Fibroblast of skin of right quadriceps (primary cell): ENCODE measurements at regions not wholly inside any gene's neighbourhood (a gene's known extent, or its start where the extent isn't known, plus 50 kb on each side); places are given as distances from the start of the nearest gene placed in this dataset.
"Not testable (repeated sequence)": the region's sequence is repeated elsewhere in the genome, so short reads cannot be mapped to it uniquely, and the experiment has no call there.

ENCODE experiments used
- DNase-seq: peaks from one replicate; pipeline ENCODE4 v3.0.0-alpha.2; 2013

DNA sequence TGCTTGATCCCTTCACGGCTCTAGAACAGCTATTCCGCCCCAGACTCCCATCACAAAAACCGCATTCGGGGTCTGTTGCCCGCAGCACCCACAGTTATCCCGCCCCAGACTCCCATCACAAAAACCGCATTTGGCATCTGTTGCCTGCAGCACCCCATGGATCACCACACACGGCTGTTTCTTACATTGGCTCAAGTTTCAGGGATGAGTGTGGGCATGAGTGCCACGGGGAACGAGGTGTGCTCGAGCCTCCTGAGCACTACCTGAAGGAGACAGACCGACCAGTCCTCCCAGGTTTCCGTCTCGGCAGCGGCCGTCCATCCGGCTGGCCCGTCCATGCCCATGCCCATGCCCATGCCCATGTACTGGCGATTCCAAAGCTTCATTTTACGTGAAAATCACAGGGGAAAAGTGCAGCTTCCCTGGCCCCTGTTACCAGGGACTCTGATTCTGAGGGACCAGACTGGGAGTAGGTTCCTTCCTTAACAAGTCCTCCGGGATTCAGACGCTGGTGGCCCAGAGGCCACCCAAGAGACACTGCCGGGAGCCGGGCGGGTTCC is 66.4 kb upstream of the INSIG1 start:
- no peak for DNase-seq

GRCh38 chr7:155231941-155232340 is 65.7 kb upstream of the INSIG1 start:
- no peak for DNase-seq

- no peak for DNase-seq
Measured at GRCh38 chr7:155232911-155233310, 64.8 kb upstream of the INSIG1 start.

- DNase-seq = peak; percentile 50
Measured at GRCh38 chr7:155233311-155234157, 64.1 kb upstream of the INSIG1 start.

GRCh38 chr7:155234158-155234492 is 63.6 kb upstream of the INSIG1 start:
- DNase-seq = no peak

DNA sequence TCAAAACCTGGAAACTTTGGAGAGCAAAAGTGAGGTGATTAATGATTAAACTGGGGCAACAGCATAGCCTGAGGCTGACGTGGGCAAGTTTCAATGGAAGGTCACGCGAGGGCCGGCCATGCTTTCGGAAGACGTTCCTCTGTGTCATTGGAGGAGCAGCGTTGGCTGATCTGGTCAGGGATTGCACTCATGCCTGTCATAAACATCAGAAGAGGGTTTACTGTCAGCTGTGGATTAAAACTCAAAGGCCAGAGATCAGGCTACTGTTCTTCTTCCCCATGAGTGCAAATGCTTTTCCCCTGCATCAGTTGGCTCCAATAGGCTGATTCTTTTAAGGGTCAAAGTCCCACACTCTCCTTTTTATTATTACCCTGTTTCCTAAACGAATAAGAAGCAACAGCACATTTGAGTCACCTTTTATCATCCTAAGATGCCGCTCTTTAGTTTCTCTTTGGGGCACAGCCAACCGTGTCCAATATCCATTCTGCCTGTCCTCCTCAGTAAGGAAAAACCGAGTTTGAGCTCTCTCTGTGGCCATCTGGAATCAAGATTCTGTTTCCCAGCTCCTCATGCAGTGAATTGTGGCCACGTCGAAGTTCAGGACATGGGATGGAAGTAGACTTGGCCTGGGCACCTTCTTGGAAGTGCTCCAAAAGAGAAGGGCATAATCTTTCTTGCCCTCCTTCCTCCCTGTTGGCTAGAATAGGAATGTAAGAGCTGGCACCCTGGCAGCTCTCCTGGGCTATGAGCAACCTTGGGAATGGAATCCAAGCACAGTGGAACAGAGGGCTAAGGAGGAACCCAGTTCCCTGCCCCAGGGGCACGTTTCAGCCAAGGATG is 62.5 kb upstream of the INSIG1 start:
- no peak for DNase-seq

GRCh38 chr7:155236386-155236785 is 61.3 kb upstream of the INSIG1 start:
- no peak for DNase-seq

DNA sequence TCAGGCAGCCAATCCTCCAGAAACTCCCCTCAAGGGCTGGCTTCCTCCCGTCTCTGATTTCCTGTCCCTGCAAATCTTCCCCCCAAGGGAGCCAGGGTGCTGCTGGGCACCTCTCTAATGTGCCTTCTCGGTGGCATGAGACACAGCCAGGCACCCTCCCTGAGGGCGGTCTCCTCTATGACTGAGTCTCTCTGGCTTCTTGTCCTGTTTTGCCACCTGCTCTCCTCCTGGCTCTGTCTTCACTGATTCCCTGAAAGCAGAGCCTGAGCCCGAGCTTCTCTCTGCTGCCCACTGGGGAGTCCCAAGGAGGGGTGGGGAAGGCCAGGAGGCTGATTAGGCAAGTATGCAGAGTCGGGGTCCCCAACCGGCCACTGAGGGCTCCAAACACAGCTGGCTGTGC is 60.4 kb upstream of the INSIG1 start:
- no peak for DNase-seq

DNA sequence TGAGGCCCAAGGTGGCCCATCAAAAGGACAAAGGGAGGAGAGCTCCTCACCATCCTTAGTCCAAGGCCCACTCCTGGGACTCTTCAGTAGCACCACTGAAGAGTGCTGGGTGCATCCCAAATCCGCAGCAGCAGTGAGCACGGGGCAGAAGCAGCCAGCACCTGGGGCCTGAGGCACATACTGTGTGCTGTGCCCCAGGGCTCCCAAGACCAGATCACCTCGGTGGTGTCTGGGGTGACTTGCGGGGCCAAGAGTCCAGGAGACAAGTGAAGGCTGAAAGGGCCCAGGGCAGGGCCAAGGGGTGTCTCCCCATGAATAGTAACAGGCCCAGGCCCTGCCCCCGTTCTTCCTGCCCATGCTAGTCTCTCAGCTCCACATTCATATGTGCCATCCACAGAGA is 59.9 kb upstream of the INSIG1 start:
- DNase-seq = no peak

DNA sequence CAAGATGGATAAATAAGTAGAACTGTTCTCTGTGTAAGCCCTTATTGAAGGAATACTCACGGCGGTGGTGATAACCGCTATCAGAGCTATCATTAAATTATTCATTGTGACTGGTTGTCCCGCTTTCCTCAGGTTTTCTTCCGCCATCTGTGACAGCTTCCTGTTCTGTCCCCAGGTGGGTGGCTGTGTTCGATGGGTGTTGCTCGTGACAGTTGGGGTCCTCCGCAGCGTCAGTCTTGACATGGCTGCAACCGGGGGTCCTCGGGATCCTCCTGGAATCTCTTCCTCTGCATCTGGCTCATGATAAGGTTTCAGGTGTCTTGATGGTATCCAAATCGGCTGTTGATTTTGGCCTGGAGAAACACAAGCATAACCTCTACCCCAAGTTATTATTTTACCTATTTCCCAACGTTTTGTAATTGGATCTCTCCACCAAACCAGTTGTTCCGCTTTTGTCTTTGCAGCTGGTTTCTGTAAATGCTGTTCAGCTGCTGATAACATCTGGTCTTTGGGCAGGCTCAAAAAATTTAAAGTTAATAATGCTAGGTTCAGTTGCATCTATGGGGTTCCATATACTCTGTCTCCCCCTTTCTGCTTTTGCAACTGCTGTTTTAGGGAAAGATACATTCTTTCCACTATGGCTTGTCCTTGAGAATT is 58.1 kb upstream of the INSIG1 start:
- not testable (repeated sequence) for DNase-seq

GRCh38 chr7:155244675-155245074 is 53.0 kb upstream of the INSIG1 start:
- no peak for DNase-seq

DNA sequence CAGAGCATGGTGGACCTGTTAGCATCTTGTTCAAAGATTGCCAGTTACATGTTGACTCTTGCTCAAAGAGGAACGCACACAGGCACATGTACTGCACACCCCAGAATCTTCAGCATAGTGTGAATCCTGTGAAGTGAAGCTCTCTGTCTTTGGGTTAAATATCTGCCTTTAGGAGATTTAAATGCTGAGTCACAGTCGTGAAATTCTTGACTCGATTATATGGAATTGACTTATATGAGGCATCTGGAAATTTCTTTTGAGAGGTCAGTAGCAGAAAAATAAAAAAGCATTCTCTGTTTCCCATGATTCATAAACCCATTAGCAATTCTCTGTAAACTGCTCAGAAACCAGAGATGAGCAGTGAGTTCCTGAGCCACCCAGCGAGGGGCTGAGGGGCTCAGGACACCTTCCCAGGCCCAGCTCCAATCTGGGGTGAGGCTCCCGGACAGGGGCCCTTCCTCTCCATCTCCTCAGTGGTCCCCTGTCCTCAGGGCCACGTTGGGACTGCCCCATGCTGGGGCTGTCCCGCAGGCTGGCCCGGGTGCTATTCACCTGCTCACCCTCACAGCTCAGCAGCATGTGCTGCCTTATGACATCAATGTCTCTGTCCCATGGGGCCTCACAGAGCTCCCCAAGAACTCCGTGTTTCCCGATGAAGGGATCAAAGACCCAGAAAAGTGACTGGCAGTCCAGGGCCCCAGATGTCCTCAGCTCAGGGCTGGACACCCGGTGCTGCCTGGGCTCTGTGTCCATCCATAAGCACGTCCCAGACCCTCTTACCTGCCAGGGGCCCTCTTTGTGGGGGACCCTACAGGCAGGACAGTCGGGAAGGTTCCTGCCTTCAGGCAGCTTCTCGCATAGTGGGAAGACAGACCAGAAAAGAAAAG is 50.0 kb upstream of the INSIG1 start:
- DNase-seq = peak; percentile 54
